HG03045 (cell line): ENCODE measurements at regions not wholly inside any gene's neighbourhood (a gene's known extent, or its start where the extent isn't known, plus 50 kb on each side); places are given as distances from the start of the nearest gene placed in this dataset.

Experiments used
- ATAC-seq: cut with Tn5 transposase; IDR thresholded peaks from one replicate; pipeline ENCODE4 v1.9.1; 2021; ENCODE audit warnings: mild to moderate bottlenecking, moderate library complexity; ENCODE audit not compliant: unreplicated experiment

DNA sequence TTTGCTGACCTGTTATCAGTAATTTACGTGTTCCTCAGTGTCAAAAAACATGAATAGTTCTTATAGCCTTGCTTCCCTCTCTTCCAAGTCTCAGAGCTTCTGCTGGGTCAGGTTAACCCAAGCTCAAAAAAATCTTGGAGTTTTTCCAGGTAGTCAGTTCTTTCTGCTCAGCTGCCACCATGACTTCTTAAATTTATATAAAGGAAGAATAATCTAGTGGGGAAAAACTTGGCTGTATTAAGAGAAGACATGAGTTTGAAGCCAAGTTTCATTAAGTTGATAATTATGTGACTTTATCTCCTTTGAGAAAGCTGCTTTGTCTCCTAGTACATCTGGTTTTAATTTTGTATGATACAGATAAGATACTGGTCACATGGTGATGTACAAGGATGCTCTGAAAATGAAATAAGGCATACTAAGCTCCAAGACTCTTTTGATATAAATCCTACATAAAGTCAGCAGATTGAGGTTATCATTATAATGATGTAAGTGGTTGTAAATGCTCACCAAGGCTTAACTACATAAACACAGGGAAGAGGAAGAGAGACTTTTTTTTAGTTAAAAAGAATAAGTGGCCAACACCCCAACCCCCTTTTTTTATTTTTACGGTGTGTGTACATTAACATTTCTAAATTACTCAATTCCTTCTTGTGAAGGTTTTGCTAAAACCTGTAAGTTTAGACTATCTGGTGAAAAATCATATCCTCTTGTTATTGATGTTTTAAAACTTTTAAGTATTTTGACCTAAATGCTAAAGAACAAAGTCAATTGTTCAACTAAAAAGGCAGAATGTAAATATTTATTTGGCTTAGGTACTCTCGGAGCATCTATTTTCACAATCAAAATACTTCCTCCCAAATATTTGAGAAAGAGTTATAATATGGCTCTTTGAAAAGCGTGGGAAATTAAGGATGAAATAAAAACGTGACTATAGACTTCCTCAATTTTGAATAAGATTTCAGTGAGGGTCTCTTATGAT, 84.1 kb upstream of the SLC38A2 start:
- ATAC-seq, result no peak

DNA sequence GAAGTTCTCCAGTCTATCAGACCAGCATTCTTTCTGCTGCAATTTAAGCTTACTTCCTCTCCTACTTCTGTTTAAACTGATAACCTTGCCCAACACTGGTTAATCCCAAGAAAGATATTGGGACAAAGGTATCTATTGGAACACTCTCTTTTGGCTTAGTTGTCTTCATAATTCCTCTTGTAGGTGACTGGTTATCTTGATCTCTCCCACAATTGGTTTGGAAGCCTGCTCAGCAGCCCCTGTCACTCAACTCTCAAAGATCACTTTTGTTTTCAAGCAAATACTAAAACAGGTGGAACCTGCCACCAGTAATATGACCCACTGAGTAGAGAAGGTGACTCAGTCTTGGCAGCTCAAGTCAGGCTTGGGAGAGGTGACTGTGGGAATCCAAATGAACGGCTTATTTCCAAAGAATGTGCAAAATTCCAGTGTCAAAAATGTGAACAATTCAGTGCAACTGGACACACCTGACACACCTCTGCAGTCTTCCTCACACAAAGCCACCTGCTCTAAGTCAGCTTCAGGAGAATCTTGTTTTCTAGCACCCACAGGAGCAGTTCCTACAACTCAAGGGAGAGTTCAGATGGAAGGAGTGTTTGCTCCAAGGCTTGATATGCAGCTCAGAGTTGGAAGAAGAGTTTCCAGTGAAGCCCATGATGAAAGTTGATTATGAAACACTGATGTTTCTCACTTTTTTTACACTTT, 83.2 kb upstream of the SLC38A2 start:
- no peak for ATAC-seq

DNA sequence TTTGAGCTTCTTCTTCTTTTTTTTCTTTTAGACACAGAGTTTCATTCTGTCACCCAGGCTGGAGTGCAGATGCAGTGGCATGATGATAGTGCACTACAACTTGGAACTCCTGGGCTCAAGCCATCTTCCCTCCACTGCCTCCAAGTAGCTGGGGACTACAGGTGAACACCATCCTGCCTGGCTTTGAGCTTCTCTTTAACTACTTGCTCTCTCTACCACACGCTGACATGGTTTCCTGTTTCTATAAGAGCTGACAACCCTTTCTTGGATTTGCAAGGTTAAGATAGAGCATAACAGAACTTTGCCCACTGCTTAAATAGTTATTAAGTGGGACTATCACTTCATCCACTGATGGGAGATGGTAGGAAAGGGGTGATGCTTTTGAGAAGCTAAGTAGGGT, 82.4 kb upstream of the SLC38A2 start:
- ATAC-seq, result no peak

DNA sequence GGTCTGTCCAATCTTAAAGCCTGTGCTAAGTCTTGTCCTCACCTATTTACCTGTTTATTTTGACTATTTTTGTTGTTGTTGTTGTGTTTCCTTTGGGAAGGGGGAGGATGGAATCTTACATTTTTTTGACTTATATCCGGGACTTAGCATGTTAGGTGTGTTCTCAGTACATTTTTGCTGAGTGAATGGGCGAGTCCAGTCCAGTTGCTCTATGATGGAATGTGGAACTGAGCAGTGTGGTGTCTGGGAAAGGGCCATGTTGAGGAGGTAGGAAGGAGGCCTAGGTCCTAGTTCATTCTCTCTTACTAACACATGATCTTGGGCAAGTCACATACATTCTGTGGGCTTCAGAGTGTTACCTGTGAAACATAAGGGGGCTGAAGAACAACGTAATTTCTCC, 80.9 kb upstream of the SLC38A2 start:
- no peak for ATAC-seq

DNA sequence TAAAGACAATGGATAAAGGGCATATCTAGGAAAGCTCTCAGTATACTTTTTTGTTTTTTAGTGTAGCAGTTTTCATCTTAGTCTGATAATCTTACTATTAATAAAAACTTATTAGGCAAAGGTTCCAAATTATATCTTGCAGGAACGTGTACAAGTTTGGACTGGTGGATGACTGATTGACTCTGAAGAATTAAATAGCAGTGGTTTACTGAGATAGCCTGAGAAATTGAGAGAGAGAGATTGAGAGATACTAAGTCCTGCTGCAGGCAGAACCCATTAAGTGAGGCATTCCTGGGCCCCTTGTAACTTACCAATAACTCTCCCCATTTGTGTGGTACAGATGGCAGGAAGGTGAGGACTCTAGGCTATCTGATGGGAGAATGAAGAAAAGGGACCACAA, 80.2 kb upstream of the SLC38A2 start:
- no peak for ATAC-seq

DNA sequence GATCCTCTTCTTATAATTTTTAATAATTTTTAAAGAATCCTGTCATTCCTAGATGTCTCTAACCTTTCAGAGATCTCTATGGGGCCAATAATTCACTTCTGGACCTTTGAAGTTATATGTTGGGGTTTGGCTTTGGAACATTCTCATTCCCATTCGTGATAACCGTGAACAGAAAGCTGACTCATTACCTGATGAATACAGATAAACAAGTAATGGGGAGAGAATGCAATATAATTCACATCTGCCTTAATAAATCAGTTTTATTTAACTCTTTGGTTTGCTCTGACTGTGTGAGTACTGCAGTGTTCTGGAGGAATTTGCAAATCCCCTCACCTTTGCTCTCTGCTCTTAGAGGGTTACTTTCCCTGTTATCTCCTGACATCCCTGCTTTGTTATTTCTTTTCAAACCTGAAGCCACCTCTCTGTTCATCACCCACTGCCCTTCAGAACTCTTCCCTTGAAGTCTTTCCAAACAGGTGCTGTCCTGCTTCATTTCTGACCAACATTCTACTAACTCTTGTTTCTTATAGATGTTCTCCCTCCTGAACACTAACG, 79.6 kb upstream of the SLC38A2 start:
- ATAC-seq, result no peak

DNA sequence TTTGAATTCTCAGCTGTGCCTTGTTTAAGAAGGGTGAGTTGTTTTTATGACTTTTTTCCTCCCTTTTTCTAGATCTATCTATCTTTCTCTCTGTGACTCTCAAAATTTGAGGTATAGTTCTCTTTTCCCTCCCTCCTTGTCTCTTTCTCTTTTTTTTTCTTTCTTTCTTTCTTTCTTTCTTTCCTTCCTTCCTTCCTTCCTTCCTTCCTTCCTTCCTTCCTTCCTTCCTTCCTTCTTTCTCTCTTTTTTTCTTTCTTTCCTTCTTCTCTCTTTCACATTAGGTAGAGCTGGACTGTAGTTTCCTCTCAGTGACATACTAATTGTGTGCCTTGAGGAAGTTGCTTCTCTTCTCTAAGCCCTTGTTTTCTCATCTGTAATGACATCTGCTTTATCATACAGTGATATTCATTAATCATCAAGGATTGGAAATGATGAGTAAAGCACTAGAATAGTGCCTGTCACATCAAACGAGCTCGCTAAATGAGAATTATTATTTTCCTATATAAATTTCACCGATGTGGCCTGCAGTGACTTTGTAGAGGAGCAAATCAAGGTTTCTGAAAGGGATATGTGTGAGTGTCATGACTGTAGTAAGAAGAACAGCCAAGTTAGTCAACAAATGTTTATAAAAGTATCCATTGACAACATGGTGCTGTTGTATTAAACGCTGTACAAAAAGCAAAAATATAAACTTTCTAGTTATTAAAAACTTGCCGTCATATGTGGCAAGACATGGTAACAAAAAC, 78.9 kb upstream of the SLC38A2 start:
- no peak for ATAC-seq

DNA sequence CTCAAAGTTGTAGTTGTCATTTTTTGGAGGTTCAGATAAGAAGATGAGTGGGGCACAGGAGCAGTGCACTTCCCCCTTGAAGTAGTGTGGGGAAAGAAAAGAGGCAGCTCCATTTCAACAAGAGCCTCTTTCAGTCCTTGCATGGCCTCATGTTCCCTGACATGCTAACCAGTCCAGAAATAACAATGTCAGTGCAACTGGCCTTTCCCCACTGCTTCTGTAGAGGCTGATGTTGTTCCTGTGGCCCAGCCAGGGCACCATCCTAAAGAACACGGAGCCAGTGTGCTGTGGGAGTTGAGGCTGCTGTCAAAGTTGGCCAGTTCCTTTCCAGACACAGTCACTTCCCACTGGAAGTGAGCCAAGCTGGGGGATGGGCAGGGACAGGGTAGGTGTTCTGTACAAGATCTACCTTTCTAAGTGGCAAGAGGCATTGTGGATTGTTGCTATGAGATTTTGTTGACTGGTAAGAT, 77.7 kb upstream of the SLC38A2 start:
- ATAC-seq, result no peak

DNA sequence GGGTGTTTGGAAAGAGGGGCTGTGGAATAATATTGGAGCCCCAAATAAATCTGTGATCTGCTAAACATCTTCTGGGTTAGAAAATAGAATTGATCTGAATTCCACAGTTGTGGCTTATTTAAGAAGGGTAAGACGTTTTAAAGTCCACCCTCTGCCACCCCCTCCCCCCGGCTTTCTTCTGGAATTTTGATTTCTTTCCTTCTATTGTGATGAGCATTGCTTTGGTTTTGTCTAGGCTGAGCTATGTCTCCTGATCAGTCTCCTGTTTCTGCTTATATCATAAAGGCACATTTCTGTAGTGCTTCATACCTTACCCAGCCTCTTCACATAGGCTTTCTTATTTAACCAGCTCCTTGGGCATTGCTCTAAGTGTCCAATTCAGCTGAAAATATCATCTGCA, 77.3 kb upstream of the SLC38A2 start:
- ATAC-seq, result no peak

DNA sequence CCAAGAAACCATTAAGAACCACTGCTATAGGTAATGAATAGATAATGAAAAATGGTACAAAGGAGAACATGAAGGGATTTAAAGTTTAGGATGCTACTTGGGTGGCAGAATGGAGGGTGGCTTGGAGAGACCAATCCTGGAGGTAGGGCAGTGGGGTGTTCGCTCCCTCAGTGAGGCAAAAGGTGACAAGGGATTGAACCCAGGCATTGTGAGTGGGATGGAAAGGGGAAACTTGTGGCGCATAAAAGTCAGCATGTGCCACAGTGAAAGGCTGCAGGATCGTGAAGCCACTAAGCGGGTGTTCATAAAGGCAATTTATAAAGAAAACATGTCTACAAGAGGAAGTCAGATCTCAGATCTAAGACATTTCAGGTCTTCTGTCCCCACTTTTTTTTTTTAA, 76.7 kb upstream of the SLC38A2 start:
- ATAC-seq, result no peak

DNA sequence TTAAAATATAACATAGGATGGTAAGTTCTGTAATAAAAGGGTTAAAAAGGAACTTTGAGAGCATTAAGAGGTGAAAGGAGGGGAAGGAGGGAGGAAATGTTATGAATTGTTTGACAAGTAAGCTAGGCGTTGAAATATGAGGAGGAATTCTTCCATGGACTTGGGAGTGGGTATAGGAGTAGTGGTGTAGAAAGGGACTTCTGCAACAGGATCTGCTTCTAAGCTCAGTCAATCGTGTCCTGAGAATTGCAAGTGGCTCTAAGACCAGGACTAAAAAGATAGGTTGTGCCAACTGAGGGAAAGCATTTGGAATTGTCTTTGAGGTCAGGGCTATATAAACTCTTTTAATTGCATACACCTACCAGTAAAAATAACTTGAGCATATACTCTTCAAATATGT, 74.1 kb upstream of the SLC38A2 start:
- no peak for ATAC-seq

DNA sequence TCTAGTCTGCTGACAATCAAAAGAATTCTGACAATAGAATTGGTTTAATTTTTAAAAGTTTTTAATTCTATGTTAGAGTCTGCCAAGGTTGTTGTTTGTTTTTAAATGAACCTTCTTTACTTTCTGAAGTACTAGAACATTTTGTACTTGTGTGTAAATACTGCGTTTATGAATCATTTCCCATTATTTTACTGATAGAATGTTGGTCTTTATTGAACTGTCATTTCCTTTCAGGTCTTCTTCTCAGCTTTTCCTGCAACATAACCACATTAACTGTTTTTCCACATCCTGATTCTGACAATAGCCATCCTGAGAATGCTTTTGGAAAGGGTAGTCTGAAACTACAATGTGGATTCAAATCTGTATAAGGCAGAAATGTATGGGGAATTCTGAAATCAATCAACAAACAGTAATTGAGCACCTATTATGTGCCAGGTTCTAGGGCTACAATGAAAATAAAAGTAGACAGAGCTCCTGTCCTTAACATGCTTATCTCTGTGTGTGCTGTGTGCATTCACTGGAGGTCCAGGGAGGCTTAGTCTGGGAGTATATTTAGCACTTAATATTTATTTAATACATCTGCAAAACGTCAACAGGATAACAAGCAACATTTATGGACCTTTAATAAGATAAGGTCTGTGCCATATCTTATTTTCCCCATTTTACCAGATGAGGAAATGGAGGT, 73.1 kb upstream of the SLC38A2 start:
- ATAC-seq, result no peak

DNA sequence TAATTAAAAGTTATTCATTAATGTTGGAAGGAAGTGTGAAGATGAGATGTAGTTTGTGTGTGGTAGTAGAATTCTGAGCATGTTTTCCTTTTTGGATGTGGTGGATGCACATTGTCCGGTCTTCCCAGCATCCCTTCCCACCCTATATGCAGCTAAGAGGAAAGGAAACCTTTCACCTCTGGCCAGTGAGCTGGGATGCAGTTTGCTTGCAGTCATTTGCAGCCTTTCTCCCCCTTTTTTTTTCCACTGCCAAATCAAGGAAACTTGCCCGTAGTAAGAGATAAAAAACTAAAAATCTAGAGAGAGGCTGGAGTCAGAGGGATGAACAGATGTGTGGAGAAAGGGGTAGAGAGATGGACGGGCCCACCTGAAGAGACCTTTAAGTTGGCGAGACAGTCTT, 72.5 kb upstream of the SLC38A2 start:
- ATAC-seq, result no peak

DNA sequence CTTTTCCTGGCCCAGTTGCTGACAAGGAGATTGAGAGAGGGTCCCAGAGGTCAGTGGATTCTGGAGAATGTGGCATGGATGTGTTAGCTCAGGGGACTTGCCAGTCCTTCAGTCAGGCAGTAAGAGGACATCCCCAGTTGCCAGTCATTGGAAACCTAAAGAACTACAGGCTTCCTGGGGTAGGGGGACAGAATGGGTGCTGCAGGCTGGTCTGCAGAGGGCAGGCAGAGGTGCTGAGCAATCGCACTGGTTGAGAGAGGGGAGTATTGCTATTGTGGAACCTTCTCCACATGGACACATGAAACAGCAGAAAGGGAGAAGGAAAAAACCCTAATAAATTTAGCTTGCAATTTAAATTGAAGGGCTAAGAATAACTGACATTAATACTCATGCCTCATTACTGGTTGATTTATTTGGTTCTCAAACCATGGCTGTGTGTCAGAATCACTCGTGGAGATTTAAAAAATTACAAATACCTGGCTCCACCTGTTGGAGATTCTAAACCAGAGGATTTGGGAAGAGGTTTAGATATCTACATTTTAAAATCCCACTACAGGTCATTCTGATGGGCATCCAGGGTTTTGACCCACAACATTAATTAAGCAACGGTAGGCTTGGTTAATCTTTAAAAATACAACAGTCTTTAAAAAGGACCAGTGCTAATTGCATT, 71.2 kb upstream of the SLC38A2 start:
- no peak for ATAC-seq

DNA sequence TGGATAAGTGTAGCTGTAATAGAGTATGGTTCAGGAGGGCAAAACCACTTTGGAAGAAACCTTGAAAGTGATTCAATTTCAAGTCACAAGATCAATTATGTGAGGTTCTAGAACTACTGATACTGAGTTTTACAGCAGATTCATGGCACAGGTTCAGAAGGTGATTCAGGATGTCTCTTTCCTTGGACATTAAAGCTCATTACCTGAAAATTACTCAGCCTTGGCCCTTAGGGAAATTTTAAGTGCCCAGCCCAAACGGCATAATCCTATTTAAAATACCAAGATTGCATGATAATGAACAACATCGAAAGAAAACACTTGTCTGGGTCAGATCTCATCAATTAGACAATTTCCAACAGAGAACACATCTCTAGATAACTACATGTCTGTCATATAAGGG, 70.2 kb upstream of the SLC38A2 start:
- no peak for ATAC-seq

DNA sequence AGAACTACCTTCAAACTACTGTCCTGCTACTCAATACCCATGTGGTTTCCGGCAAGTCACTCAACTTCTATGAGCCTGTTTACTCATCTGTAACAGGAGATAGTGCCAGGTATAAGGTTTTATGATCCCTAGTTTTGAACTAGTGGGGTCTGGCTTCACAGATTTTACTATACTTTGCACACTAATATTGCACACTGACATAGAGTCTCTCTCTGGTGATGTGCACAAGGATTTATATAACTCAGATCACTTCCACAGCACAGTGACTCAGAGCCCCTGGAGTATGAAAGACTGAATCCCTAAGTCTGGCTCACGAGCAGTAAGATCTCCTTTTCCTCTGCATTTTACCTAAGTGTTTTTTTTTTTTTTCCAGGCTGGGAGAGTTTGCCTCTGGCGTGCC, 69.7 kb upstream of the SLC38A2 start:
- ATAC-seq, result no peak

DNA sequence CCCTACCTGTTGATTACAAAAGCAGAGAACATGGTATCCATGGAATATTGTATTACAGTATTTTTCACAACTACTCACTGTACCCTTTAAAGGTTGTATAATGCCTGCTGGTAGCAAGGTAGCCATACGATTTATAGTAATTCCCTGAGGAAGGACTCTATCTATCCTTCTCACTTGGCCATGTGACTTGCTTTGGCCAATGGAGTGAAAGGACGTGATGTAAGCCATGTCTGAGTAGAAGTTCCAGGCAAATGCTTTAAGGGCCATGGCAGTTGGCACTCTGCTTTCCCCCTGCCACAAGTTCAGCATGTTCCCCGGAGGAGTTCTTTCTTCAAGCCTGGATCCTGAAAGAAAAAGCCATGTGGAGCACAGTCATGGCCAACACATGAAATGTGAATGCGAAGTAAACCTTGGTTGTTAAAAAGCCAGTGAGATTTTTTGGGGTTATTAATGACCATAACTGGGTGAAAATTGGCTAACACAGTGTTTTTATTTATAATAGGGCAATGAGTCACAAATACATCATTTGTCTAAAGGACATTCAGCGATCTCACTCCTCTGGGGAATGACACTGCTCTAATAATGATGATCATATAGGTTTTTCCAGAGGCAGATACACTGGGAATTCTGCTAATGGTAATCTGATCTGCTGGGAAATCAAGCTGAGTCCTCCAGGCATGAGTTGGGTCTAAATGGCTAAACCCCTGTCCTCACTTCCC, 67.4 kb upstream of the SLC38A2 start:
- ATAC-seq, result no peak

DNA sequence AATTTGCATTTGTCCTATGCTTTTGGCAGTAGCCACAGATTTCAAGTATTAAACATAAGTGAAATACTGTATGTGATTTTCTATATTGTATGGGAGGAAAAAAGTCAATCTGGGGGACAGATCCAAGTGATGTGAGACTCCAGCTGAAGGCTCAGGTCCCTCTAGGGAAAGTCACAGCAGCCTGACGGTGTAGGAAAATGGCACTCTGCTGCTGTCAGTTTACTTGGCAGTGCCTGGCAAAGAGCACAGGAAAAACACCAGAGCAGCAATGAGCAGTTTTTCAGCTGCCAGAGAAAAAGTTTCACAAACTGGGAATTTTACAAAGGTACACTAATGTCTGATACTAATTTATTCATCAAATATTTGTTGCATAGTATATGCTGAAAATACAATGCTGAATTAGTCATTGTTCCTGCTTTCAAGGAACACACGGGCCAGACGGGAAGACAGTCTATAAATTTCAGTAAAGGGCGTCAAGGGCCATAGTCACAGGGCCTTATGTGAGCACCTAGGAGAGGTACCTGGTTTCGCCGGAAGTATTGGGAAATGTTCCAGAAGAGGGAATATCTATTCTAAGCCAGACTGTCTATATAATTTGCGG, 66.2 kb upstream of the SLC38A2 start:
- ATAC-seq, result no peak

DNA sequence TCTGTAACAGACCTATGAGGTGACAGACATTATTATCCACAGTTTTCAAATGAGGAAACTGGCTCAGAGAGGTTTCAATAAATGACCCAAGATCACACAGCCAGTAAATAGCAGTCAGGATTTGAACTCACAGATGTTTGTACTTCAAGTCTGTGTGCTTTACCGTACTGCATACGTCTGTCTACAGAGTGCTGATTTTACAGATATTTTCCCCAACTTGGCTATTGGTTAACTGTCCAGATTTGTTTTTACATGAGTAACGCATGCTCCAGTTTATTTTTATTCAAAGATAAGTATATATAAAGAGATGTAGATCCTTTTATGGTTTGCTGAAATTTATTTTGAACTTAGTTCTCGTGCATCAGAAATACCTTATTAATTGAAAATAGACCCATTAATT, 65.7 kb upstream of the SLC38A2 start:
- no peak for ATAC-seq
